Body of pancreas (tissue), 4 donors: ENCODE measurements at regions not wholly inside any gene's neighbourhood (a gene's known extent, or its start where the extent isn't known, plus 50 kb on each side); places are given as distances from the start of the nearest gene placed in this dataset.

Experiments used
- ATAC-seq: fragments of 150-250 bp; one replicate; pipeline ENCODE4 v1.9.1; 2016
- DNase-seq, 4 donors: peaks; one replicate each; pipeline ENCODE4 v3.0.0-alpha.2; 2019
- H3K27ac ChIP-seq, 4 donors: fragments of 200-600 bp; sonication (generic); 1 replicate in 3 of 4; 2 replicates in 1 of 4; pipeline versions ENCODE4 v1.5.1 to v1.6.1; 2016 to 2019; ENCODE audit warnings: mild to moderate bottlenecking in 1 of 4, mixed read lengths in 1 of 4, moderate library complexity in 1 of 4
- H3K27me3 ChIP-seq, 2 donors: fragments of 200-600 bp; sonication (generic); one replicate each; pipeline ENCODE4 v1.6.0; 2016; ENCODE audit warnings: mild to moderate bottlenecking in 1 of 2
- H3K36me3 ChIP-seq, 2 donors: fragments of 200-600 bp; sonication (generic); replicated peaks in 1 of 2; 2 replicates each; pipeline ENCODE4 v1.5.1; 2016; ENCODE audit warnings: low read depth in 2 of 2; ENCODE audit not compliant: insufficient read depth in 1 of 2
- H3K4me1 ChIP-seq: fragments of 200-600 bp; sonication (generic); one replicate; pipeline ENCODE4 v1.6.0; 2016
- H3K4me3 ChIP-seq, 2 donors: fragments of 200-600 bp; sonication (generic); 1 replicate in 1 of 2; 2 replicates in 1 of 2; pipeline ENCODE4 v1.5.1; 2016 to 2019
- H3K9me3 ChIP-seq, 3 donors: fragments of 200-600 bp; sonication (generic); 1 replicate in 2 of 3; 2 replicates in 1 of 3; pipeline ENCODE4 v1.5.1; 2016
- CTCF ChIP-seq, 7 experiments: fragments of 450-650 bp in 4 of 7; fragments of 200-600 bp in 3 of 7; sonication (generic) in 3 of 7; IDR thresholded peaks; one replicate each; pipeline ENCODE4 v1.5.1; 2016 to 2019; ENCODE audit warnings: antibody characterized with exemption in 7 of 7
- POLR2A ChIP-seq, 3 donors: fragments of 450-650 bp; IDR thresholded peaks; one replicate each; pipeline ENCODE4 v1.6.1; 2016; ENCODE audit warnings: antibody characterized with exemption in 3 of 3, mild to moderate bottlenecking in 2 of 3
- WGBS, 2 donors: methylation state at CpG; one replicate each; pipeline ENCODE4 v1.1.5; 2017; 5-methylcytosine and 5-hydroxymethylcytosine counted together
- intact Hi-C: fragments of 100-400 bp; cut with DNase I; formaldehyde crosslinking; loops from one replicate; pipeline ENCODE4 v1.15.1; 2023

- DNase-seq (no peak), ATAC-seq (no peak)
- no peaks in the 10 kb centered on the region for H3K9me3 ChIP-seq
- peaks cover 14% of the 10 kb centered on the region for H3K4me1 ChIP-seq
- intact Hi-C loops = no loop called here
- no peak overlapping the region for H3K27ac ChIP-seq
- no peak overlapping the region for H3K4me3 ChIP-seq
- no peaks in the 10 kb centered on the region for H3K27me3 ChIP-seq
- WGBS, 2 donors = 85 to 95% methylated on average over 5 of the region's 5 CpGs
- TF ChIP-seq CTCF (IDR thresholded peaks at IDR 0.05) (no peak), POLR2A (IDR thresholded peaks at IDR 0.05) (no peak)
- no peaks in the 10 kb centered on the region for H3K36me3 ChIP-seq
Measured at GRCh38 chr13:37947419-37948140, 78.0 kb upstream of the TRPC4 start.

- 15 to 22% methylated on average over 4 of the region's 4 CpGs for WGBS, 2 donors
- H3K4me3 ChIP-seq = no peak overlapping the region
- DNase-seq = peak in 1 of 4 donors; percentile 9
- H3K27me3 ChIP-seq = no peaks in the 10 kb centered on the region
- H3K9me3 ChIP-seq = no peaks in the 10 kb centered on the region
- peaks cover 14% of the 10 kb centered on the region for H3K4me1 ChIP-seq
- peak; percentile 33 for ATAC-seq
- intact Hi-C loops = no loop called here
- no peak for TF ChIP-seq CTCF (IDR thresholded peaks at IDR 0.05)
- TF ChIP-seq POLR2A (IDR thresholded peaks at IDR 0.05) = no peak
- H3K36me3 ChIP-seq = no peaks in the 10 kb centered on the region
- H3K27ac ChIP-seq = peak overlapping the region in 2 of 4 donors; percentile 38 to 47
Measured at GRCh38 chr13:37945651-37946575, 76.3 kb upstream of the TRPC4 start.

GRCh38 chr13:37944869-37945442 lies 75.4 kb upstream of the TRPC4 start:
- Histone ChIP-seq H3K36me3 (no peaks in the 10 kb centered on the region), H3K27me3 (no peaks in the 10 kb centered on the region), H3K27ac (peak overlapping the region in 1 of 4 donors; percentile 38), H3K4me3 (no peak overlapping the region), H3K4me1 (peaks cover 14% of the 10 kb centered on the region), H3K9me3 (no peaks in the 10 kb centered on the region)
- ATAC-seq = peak; percentile 24
- no peak for TF ChIP-seq POLR2A (IDR thresholded peaks at IDR 0.05)
- TF ChIP-seq CTCF (IDR thresholded peaks at IDR 0.05) = no peak
- WGBS, 2 donors = 47 to 67% methylated on average over 8 of the region's 8 CpGs
- DNase-seq = peak in 3 of 4 donors; percentile 6 to 11 (median 10)
- intact Hi-C loops = no loop called here

GRCh38 chr13:37944081-37944868 lies 74.7 kb upstream of the TRPC4 start:
- WGBS, 2 donors = 66 to 71% methylated on average over 10 of the region's 10 CpGs
- intact Hi-C loops = no loop called here
- Histone ChIP-seq H3K4me3 (no peak overlapping the region), H3K27ac (peak overlapping the region in 1 of 4 donors; percentile 38), H3K36me3 (no peaks in the 10 kb centered on the region), H3K9me3 (no peaks in the 10 kb centered on the region), H3K4me1 (peaks cover 14% of the 10 kb centered on the region), H3K27me3 (no peaks in the 10 kb centered on the region)
- no peak for DNase-seq
- TF ChIP-seq POLR2A (IDR thresholded peaks at IDR 0.05) = no peak
- TF ChIP-seq CTCF (IDR thresholded peaks at IDR 0.05) = no peak
- no peak for ATAC-seq
